GM21515 (cell line): ENCODE measurements at regions not wholly inside any gene's neighbourhood (a gene's known extent, or its start where the extent isn't known, plus 50 kb on each side); places are given as distances from the start of the nearest gene placed in this dataset.

Experiments used
- ATAC-seq: cut with Tn5 transposase; IDR thresholded peaks from one replicate; pipeline ENCODE4 v1.9.1; 2021; ENCODE audit not compliant: unreplicated experiment

DNA sequence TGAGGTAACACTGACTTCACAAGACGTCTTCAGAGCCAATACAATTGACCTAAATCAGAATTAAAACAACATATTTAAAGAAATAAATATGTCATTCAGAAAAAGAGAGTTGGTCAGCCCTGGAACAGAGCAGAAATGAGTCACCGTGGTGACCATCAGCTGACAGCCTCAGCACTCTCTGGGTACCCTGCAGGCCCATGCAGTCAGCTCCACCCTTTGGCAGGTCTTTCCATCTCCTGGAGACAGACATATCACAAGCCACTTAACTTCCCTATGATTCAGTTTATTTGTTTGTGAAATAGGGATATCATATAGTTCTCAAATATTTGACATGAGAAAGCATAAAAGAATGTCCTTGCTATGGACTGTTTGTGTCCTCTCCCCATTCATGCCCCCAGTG is 151.6 kb upstream of the MEF2C start:
- no peak for ATAC-seq

DNA sequence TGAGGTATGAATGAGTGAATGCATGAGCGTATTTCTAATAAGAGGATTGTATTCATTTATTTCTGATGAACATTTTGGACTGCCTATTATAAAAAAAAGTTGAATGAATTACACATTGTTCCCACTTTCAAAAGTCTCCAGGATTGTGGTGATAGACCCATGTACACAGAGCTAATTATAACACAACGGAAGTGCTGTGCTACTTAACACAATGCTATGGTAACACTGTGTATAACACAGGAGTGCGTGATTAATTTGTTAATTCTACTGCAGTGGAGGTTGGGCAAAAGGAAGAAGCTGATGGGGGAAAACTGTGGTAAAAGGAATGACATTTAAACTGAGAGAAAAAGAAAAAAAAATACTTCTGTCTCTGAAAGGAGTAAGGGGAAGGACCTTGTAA is 147.8 kb upstream of the MEF2C start:
- no peak for ATAC-seq

DNA sequence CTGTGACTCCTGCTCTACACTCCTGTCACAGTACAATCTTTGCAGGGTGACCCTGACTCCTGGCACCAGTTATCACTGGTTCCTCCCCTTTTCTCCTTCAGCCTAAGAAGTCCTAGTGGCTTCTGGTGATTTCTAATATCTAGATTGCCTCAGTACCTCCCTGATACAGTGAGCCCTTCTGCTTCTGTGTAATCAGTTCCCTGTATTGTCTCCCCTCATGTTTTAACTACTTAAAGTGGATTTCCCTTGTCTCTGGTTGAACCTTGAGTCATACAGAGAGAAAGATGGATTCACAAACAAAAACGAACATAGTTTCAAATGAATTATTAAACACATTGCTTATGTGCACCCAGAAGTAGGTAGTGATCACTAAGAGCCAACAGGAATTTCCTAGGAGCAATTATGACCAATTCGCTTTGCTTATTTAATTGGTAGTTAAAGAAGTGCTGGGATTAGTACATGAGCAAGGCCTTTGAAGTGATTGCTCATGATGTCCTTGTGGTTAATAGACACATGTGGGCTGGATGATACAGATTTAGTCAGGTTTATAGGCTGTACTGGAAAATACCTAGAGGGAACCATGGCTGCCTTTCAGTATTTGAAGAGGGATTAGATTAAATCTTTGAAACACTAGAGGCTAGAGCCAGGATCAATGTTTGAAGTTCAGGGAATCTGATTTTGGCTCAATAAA is 145.8 kb upstream of the MEF2C start:
- no peak for ATAC-seq

DNA sequence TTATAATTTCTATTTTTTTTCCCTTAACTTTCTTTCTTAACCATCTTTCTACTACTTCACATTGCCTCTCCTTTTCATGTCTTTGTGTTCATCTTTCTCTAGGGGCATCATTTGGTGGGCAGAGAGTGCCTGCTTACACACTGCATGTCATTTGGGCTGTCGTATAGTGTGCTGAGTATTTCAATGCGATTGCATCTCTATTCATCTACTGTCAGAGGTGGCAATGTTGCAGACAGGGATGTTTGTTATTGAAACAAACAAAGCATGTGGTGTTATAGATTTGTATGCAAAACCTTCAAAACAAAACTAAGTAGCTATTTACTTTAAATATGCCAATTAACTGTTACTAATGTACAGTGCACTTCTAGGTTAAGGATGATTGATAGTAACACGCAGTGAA is 141.1 kb upstream of the MEF2C start:
- no peak for ATAC-seq

DNA sequence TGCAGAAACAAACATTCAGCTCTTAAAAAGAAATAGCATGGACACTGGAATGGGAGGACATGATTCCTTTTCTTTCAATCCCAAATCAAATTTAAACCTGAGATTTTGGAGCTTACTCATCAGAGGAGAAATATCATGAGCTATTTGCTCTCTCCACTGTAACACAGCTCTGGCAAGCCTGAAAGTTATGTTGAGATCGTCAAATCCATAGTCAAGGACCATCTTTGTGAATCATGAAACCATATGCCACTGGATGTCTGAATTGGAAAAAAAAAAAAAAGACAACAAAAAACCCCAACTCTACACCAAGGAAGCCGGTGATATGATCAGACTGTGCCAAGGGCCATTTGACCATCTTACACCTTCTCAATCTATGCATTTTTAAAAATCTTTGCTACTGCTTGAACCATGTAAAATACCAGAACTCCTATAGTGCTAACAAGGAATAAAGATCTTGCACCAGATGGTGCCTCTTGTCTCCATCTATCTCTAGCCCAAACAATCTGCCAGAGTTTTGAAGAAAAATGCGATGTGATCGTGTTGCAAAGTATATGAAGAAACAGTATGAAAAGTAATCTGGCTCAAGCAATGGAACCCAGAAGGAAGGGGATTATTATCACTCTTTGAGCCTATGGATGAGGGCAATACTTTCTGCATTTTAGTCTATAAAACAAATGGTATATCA is 138.1 kb upstream of the MEF2C start:
- ATAC-seq, result no peak

DNA sequence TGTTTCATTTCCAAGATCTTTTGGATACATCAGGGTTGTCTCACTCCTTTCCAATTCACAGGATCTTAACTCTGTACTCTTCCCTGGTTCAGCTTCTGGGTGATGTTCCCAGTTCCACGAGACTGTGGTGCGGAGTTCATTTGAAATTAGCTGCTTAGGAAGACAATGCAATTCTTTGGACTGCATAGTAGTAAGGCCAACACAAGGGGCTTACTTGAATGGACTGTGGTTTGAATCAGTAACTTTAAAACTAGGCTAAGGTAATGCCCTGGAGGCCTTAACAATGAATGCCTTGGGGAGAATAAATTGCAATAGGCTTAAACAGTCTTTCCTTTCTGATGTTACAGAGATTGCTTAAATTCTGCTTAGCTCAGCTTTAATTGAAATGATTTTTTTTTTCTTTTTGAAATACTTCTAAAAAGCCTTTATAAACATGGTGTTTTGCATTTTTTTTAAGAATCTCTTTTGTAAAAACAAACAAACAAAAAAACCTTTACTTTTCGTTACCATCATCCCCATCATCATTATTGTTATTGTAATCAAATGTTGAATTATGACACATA is 133.8 kb upstream of the MEF2C start:
- no peak for ATAC-seq

DNA sequence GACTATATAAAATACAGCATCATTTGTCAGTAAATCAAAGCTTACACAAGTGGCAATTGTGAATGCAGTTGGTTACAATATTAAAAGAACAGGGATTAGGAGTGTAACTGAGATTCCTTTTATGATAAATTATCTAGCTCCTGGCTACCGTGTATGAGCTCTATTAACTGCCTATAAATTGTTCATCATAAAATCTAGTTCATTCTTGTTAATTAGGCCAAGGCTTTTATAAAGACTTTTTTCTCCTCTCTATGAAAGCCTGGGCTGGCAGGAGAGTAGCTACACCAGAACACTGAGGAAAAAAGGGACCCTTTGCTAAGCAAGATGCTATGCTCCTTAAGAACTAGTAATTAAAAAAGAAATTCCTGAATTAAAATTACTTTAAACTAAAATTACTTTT is 132.4 kb upstream of the MEF2C start:
- no peak for ATAC-seq

DNA sequence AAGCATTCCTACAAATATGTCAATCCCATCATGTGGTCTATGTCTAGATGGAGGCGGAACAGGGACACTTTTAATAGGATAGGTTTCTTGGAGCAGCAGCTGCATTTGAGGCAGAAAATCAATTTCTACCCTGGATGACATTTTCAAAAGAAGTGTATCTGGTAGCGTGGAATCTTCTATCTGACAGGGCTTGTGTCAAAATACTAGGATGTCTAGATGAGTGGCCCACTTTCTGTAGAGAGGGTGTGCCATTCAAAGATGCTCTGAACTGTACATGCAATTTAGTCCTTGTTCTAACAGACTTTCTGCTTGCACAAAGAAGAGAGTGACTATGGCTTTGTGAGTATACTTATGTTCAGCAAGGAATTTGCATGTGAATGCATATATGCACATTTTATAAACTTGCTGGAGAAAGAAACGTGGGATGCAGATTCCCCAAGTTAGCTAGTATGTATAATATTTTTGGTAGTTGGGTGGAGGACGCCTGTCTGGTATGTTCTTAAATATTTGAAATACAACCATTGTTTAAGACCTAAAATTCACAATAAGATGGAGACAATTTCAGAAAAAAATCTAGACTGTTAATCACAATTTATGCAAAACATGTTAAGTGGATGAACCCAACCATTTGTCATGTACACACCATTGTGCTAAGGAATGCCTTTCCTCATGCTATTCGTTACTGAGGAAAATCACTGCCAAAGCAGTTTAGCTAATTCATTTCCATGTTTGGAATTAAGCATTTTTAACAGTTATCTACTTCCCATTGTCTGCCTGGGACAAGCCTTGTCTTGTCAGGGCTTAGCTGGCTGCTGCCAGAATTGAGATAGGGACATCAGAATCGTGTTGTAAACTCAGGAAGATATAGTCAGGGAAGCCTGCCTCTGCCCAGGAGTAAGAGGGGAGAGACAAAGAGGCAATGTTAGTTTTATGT is 129.1 kb upstream of the MEF2C start:
- ATAC-seq, result no peak

DNA sequence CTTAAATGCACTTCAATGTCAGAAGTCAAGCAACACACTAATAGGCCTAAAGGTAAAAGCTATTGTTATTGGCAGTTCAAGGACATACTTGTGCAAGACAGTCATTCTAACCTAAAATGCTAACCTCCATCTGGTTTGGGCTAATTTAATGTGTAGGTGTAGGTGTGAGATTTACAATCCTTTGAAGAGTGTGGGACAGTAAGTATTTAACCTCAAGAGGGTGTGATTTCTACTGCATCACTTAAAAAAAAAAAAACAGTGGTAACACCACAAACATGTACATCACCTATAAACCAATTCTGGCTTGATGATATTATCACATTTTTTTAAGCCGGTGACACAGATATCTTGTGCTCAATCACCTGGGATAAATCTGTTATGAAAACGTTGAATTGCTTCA is 127.5 kb upstream of the MEF2C start:
- no peak for ATAC-seq

DNA sequence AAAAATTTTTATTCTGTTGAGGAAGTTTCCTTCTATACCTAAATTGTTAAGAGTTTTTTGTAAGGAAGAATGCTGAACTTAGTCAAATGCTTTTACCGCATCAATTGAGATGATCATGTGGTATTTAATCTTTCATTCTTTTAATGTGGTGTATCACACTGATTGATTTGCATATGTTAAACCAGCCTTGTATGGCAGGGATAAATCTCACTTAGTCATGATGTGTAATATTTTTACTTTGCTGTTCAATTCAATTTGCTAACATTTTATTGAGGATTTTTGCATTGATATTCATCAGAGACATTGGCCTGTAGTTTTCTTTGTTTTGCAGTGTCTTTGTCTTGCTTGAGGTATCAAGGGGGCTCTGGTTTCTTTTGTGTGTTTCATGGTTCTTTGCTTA is 125.3 kb upstream of the MEF2C start:
- no peak for ATAC-seq

DNA sequence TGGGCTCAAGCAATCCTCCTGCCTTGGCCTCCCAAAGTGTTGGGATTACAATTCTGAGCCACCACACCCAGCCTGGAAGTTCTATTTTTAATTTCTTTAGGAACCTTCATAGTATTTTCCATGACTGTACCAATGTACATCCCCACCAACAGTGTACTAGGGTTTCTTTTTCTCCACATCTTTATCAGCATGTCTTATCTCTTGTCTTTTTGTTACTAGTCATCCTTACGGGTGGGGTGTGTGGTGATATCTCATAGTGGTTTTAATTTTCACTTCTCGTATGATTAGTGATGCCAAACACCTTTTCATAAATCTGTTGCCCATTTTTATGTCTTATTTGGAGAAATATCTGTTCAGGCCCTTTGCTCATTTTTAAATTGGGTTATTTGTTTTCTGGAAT is 123.0 kb upstream of the MEF2C start:
- ATAC-seq, result no peak

DNA sequence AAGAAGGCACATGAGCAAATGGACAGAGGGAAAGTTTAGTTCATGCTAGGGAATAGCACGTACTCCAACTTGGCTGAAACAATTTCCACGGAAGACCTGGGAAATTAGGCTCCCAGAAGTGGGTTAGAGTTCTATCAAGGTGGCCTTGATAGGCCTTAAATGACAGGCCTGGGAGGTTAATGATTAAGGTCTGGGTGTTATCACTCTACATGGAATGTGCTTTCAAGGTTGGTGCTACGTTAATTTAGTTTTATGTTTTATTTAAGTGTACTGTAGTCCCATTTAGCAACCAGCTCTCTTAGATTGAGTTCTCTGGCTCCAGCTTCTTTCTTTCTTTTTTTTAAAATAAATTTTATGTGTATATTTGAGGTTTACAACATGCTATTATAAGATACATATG is 121.4 kb upstream of the MEF2C start:
- ATAC-seq, result no peak

DNA sequence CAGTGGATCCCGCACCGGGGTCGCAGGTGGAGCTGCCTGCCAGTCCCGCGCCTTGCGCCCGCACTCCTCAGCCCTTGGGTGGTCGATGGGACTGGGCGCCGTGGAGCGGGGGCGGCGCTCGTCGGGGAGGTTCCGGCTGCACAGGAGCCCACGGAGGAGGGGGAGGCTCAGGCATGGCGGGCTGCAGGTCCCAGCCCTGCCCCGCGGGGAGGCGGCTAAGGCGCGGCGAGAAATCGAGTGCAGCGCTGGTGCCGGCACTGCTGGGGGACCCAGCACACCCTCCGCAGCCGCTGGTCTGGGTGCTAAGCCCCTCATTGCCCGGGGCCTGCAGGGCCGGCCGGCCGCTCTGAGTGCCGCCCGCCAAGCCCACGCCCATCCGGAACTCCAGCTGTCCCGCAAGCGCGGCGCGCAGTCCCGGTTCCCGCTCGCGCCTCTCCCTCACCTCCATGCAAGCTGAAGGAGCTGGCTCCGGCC is 120.6 kb upstream of the MEF2C start:
- ATAC-seq, result no peak

DNA sequence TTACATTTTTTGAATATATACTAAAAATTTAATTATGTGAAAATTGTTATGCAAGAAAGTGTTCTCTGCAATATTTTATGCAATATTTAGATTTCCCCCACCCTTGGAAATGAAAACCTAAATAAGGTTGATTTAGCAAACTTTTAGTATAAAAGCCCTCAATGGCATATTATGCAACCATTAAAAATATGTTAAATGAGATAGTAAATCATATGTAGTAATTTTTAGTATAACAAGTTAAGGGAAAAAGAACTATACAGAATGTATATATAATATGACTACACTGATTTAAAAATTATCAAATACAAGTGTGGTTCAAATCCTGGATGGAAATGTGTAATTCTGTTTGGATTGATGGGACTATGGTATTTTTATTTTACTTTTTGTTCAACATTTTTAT is 116.9 kb upstream of the MEF2C start:
- no peak for ATAC-seq

DNA sequence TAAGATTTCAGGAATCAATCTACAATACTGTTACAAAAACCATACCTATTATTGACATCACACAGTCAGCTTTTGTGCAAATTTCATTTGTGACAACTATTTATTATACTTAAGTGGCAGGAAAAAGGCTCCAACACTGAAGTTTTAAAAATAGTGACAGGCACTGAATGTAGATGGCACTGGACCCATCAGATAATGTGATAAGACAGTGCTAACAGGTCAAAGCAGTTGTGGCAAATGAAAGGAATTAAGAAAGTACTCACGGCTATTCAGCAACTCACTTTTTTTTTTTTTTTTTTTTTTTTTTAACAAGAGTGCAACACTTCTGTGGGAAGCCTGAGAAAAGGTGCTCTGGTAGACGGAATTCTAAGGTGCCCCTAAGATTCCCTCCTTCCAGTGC is 115.0 kb upstream of the MEF2C start:
- ATAC-seq, result no peak

DNA sequence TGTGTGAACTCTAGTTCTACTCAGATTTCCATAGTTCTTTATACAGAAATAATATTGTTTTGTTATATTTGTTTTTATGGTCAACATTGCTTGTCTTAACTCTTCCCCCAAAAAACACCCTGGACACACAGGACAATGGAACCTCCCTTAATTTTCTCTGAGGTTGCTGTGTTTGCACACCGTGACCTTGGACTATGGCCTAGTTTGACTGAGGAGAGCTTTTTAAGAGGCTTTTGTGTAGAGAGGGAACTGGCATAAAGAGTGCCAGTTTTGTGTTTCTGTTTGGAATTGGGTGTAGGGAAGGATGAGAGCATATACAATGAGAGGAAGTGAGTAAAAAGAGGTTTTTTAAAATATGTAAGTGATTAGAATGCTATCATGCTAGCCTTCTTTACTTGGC is 101.1 kb upstream of the MEF2C start:
- no peak for ATAC-seq

DNA sequence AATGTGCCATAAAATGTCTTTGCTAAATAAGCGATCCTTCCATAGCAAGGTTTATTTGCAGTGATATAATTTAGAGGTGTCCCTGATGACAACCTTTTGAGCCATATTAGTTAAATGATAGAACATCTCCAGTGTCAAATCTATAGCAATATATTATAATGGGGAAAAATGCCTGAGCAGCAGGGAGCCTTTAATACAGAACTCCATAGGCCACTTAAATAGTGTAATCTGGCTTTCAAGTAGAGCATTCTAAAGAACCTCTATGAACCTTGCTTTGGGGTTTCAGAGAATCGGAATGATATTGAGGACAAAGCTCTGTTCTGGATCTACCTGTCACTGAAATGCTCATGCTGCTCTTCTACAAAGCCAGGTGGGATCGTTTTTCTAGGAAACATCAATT is 96.7 kb upstream of the MEF2C start:
- no peak for ATAC-seq

DNA sequence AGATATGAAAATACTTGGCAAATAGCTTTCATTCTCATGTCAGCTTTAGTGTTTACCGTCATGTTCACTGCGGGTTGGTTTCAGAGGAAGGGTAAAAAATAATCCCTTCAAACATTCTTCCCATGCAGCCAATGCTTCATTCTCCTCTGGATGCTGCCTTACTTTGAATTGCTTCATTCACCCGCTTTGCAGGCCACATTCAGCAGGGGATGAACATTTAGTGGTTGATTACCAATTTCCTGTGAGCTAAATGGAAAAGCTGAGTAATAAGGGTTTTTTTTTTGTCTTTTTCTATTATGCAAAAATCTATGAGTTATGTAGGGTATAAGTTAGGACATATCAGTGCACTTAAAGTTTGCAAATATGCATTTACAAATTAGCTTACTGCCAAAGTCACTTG is 96.3 kb upstream of the MEF2C start:
- ATAC-seq, result no peak

DNA sequence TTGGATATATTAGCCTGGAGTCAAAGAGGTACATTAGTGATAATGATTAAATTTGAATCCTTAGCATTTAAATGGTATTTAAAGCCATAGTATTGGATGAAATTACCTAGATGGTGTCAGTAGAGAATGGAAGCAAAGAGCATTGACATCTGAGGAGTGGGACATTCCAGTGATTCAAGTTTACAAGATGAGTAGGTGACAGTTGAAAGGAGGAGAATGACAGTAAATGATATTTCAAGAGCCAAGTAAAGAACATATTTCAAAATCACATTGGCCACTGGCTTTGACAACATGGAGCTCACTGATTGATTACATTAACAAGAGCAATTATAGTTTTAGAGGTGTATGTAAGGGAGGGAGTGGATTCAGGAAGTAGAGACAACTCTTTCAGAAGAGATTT is 93.9 kb upstream of the MEF2C start:
- ATAC-seq, result no peak

DNA sequence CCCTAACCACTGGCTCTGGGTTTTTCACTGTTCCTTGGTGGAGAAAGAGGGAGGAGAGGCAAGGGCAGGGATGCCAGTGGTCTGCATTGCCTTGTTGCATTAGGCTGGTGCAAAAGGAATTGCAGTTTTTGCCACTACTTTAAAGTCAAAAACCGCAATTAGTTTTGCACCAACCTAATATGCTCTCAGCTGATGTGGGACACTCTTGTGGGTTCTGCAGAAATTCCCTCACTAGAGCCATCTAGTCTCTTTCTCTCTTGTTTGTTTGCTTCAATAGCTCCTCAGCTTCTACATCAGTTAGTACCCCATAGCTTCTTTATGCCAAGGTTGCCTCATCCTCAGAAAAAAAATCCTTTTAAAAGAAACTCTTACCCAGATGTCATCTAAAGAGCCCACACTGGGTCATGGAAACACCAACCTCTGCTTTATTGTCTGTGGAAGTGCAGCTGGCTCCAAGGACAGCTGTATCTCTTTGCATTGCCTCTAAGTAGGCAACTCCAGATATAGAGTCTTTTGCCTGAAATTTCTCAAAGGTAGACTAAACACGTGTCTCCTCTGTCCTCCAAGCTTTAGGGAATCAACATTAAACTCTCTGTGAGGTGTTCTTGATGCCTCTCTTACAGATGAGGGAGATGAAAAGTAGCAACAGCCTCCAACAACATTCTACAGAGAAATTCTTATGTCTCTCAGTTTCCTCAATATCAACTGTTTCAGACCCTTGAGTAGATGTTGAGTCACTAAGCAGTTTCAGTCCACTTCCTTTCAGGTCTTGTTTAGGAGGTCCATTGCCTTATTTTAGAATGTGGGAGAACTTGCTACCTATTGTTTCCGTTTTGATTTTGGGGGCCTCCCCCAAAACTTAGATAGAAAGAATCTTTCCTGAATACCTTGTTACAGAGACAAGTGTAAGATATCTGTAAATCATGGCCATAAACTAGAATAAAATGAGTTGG is 84.9 kb upstream of the MEF2C start:
- peak; percentile 66 for ATAC-seq
